ENCODE measurements at regions not wholly inside any gene's neighbourhood (a gene's known extent, or its start where the extent isn't known, plus 50 kb on each side); places are given as distances from the start of the nearest gene placed in this dataset.

DNA sequence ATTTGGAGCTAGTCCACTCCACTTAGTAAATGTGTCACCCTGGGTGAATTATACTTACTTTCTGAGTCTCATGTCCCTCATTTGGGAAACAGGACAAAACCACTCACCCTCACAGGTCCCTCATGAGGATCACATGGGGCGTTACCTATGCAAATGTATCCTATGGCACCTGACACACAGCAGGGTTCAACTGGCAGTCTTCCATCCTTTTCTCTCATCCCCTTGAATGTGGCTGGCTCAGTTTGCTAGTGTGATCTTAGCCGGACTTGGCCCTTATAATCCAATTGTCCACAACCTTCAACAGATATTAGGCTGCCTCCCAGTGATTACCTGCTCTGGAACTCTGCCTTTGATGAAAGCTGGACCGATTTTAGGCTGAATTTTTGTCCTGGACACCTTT, 308.8 kb downstream of the MAP2K6 start:
- DNase-seq, result no peak

DNA sequence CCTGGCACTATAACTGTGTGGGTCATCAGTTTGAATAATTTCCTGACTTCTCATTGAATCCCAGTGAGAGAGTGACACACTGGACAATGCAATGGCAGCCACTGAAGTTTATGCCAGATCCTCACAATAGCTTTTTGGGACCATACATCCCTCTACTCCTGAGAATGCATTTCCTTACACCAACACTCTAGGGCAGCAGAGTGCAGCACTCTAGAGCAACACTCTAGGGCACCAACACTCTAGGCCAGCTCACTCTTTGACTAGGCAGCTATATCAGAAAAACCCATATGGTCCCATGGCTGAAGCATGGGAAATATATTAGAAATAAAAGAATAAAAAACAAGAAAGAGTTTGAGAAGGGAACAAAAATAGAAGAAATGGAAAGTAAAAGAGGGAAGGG, 309.2 kb downstream of the MAP2K6 start:
- no peak for DNase-seq

DNA sequence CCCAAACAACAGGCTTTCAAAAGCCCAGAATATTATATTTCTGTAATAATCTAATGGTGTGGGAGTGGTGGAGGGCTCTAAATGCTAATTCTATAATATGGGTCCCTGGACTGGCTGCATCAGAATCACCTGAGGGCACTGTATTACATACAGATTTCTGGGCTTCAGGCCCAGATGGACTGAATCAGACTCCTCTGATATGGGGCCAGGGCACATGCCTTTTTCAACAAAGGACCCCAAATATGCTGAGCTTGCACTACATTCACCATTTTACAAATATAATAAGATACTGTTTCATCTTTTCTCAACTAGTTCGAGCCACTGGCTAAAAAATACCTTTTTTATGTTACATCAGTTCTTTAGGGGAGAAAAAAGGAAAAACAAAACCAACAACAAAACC, 309.7 kb downstream of the MAP2K6 start:
- DNase-seq, result no peak

DNA sequence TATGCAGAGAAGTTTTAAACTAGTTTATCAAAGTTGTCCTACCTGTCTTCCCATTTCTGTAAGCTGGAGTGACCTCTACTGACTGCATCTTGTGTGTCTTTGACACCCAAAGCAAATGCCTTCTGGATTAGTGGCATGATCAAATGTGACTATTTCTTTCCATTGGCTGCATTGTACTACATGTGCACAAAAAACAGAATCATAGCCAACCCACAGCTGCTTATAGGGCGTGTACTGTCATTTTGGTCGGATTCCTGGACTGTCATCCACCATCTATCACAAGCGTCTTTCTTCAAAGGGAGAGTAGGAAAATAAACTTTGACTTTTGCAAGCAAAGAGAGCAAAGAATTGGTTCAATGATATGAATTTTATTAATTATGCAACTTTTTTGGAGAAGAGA, 310.6 kb downstream of the MAP2K6 start:
- no peak for DNase-seq

DNA sequence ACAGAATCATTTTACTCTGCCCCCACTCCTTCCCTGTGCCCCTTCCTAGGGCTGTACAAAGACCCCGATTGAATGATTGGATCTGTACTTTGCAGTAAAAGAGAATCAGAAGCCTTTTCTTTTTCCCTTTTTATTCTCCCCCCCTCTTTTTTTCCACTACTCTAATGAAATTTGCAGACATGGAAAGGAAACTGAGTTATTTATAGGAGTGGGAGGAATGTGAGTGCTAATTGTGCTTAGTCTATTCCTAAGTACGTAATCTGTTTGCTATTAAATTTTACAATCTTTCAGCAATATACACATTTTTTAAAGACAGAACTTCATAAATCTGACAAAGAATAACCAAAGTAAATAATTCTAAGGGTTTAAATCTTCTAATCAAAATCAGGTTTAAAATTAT, 314.3 kb downstream of the MAP2K6 start:
- no peak for DNase-seq

DNA sequence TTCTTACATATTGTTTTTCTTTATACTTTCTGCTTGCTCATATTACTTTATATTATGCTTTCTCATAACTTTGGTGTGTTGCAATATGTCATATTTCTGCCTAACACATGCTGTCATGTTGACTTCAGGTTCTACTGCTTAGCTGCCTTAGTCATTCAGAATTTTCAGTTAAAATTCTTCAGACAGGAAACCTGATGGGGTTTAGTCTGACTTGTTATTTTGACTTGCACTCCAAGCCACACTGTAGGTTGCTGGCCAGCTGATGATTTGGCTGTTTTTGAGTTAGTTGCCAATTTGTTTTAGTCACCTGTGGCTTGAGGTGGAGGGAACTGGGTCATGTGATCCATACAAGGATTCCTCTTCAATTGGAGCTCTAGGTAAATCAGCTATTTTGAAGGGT, 315.4 kb downstream of the MAP2K6 start:
- DNase-seq, result no peak

DNA sequence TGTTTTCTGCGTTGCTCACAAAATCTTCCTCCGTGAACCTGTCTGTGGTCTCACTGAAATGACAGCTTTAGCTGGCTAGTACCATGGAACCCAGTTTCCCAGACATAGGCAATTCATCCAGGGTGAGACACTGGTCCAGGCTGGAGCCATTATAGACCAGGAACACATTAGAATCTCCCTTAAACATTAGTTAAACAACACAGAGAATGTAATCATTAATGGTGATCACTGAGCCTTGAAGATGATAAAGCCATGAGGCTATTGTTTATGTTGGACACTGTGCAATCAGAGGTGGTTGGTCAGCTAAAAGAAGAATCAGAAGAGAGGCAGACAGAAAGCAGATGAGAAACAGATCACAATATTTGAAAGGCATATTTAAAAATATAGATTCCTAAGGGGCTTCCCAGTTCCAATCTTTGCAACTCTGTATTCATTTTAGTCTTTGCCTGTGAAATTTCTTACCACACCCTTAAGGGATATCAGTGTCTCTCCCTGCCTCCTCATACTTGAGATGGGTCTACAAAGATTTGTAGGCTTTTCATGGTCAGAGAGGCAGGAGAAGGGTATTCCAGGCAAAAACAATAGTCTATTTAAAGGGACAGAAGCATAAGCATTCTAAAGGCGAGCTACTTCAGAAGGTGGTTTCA, 317.9 kb downstream of the MAP2K6 start:
- DNase-seq, result no peak

DNA sequence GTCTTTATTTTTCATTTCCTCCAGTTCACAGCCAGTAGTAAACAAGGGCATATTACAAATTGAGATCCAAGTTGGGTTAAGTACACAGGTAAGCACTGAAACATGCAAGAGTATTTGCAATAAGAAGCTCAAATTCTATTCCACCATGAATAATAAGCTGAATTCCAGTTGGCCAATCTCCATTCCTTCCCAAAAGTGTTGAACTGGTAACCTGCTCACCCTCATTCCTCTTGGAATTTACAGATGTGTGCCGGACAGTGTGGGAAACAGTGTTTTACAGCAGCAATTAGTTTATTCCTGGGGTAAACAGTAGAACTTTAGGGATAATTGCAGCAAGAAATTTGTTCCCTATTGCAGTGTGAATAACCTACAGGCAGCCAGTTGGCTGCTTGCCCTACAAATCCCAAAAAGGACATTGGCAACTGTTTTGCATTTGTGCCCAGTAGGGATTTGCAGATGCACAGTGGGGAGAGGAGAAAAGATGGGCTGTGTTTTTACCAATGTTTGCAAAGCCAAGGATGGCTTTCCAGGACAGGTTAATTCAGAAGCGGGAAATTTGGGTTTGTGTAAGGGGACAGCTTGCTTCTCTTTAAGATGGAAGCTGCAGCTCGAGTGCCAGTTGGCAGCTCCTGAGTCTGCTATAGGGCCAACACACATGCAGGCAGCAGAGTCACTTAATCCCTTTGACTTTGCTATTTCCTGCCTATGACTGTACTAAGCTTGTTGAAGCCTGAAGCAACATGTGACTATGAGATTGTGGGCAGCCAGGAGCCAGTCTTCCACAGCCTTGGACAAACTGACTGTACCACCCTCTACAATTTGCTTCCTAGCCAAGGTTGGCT, 318.9 kb downstream of the MAP2K6 start:
- DNase-seq, result no peak

DNA sequence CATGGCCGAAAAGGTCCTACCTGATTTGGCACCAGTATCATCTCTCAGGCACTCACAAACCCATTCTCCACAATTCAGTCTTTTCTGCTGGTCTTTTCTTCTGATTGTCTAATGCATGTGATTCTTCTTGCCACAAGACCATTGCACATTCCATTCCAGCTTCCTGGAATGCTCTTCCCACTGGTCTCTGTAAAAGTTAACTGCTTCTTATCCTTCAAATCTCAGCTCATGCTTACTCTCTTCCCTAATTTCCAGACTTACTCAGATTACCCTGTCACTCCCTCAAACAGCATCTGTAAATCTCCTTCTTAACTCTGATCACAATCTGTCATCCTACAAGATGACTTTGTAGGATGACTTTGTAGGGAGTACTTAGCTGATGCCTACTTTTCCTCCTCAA, 320.2 kb downstream of the MAP2K6 start:
- DNase-seq, result no peak

DNA sequence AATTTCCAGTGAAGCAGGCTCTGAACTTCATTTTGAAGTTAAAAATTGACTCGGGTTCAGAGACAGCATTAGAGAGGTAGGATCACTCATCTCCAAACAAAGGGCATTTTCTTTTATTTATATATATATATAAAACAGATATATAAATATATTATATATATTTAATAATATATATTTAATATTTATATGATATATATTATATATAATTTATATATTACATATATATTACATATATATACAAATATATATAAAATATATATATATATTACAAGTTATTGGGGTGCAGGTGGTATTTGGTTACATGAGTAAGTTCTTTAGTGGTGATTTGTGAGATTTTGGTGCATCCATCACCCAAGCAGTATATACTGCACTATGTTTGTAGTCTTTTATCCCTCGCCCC, 320.8 kb downstream of the MAP2K6 start:
- DNase-seq, result no peak

DNA sequence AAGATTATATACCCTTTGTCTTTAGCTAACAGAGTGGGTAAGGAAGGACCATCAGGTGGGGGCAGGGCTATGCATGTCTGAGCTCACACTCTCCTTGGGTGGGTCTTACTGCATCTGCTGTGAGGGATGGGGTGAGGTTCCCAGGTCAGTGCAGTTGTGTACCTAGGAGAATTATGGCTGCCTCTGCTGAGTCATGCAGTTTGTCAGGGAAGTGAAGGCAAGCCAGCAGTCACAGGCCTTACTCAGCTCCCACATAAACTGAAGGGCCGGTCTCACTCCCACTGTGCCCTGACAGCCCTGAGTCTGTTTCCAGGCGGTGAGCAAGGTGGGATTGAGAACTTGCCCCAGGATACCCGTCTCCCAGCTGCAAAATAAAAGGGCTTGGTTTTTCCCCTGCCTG, 328.6 kb downstream of the MAP2K6 start:
- DNase-seq, result no peak

DNA sequence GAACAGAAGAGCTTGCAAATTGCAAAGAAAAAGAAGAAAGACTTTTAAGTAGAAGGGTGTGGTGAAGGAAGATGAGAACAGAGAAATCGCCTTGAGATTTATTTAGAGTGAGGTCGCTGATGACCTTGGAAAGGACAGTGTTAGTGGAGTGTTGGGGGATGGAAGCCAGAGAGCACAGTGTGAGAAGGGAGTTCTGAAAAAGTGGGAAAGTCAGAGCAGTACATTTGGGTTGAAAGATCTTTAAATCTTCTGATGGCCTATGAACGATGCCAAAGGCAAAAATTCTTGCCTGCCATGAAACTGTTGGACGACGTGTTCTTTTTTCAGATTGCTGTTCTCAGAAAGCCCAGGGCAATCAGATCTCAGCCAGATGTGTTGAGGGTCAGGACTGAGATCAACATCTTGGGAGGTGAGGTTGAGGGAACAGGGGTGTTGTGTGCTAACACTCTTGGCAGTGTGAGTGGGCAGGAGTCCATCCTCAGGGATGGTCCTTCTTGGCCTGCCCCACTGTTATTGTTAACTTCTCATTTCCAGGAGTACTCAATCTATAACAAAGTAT, 330.1 kb downstream of the MAP2K6 start:
- DNase-seq, result no peak

DNA sequence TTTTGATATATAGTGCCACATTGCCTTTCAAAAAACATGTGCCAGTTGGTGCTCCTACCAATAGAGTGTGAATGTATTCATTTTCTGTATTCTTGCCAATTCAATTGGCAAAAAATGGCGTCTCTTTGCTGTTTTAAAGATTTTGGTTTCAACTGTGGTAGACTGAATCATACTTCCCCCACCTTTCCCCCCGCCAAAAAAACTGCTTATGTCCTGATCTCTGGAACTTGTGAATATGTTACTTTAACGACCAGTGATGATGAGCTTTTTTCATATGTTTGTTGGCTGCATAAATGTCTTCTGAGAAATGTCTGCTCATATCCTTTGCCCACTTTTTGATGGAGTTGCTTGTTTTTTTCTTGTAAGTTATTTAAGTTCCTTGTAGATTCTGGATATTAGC, 325.1 kb upstream of the KCNJ16 start:
- no peak for DNase-seq

DNA sequence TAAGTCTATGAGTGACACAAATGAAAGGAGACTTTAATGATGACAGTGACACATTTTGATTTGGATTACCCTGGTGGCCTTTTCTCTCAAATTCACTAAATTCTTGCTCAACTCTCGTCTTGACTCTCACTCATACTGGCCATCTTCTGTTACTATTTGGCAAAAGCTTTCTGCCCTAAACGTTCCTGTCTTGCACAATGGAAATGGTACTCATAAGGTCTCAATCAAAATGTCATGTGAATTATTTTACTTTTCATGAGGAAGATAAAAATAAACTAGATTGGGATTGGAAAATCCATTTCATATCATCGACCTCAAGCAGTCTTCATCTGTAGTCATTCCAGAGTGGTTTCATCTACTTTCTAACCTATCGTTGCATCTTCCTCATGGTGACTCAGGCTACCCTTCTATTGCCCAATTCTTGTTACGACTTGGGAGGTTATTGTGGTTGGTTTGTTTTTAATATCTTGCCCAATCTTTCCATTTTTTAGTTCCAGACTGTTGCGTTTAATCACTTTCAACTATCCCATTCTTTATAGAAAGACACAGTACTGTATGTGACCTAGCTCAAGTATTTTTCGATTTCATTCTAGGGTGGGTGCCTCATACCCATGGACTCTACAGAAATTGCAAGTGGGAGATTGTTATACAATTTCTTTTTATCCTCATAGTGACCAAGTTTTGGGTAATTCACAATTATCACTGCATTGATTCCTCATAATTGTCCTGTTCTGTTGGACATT, 317.2 kb upstream of the KCNJ16 start:
- DNase-seq, result no peak

DNA sequence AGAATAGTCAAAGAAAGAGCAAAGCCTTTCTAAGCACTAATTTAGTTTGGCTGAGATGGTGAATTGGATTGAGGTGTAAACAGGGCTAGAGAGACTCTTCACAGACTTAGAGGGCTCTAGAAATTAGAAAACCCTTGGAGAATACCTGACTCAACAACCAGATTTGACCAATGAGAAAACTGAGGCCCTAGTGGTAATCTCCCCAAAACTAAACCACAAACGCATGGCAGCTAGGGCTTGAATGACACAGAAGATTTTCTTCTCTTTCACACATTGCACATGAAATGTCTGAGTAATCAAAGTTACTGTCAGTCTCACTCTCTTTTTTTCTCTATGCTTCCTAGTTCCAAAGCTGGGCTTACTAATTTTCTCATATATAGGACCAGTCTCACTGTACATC, 314.5 kb upstream of the KCNJ16 start:
- no peak for DNase-seq

DNA sequence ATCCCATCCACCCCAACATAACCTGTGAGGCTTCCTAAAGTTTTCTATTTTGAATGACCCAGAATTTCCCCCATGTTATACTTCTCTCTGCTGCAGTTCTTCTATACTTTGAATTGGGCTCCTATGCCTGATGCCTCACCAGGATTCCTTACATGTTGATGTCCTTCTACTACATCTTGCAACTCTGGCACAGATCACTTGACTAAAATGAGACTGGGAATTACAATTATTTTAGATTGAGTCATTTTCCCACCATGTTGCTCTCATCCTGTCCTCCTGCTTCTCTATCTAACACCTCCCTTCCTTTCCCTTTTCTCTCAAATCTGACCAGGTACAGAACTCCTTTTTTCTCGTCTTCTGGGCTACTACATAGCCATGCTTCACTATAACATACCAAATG, 314.0 kb upstream of the KCNJ16 start:
- DNase-seq, result no peak

DNA sequence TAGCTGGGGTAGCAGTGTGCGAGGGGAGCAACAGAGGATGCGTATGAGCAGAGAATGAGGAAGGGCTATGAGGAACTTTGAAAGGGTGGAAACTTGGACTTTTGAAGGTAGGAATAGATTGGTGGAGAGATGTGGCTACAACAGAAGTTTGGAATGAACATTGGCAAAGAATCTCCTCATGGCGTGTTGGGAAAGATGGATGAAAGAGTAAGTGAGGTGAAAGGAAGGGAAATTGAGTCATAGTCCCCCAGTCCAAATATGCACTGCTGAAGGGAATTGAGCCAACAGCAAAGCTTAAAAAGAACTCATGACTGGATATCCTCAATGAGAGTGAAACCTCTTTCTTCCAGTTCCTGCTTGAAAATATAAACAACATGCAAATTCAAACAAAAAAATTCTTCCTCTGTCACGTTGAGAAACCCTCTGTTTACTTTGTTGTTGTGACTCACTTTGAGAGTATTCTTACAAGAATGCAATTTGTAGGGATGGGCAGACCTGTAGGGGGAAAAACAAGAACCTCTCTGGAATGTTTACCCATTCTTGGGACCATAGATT, 313.2 kb upstream of the KCNJ16 start:
- DNase-seq, result no peak

DNA sequence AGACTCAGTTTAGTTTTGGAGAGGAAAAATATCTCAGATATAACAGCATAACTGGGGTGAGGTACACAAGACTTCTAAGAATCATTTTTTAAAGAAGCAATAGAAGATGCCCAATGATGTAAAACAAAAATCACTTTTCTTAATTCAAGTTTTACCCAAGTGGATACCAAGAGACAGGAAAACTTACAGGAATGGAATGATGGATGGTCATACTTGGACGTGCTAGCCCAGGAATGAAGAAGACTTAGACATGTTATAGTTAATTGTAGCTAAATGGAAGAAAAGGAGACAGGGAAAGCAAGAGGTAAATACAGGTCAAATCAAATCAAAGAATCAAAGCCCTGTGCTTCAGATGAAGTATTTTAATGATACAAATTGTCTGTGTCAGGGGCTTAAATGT, 312.7 kb upstream of the KCNJ16 start:
- no peak for DNase-seq

DNA sequence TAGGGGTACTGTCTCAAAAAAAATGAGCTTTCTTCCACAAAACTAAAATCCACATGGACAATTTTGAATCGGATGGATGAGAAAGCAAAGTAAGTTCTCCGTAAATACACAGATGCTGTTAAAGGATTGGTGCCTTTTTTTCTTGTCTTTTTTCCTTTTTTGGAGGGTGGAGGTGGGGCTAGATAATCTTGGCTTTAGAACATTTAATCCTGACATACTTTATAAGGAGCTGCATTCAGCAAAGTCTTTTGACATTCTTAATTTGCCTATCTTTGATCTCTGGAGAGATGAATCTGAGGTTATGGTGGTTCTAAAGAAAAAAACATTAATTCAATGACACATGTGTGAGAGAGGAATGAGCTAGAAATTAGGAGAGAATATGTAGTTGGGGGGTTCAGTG, 312.3 kb upstream of the KCNJ16 start:
- no peak for DNase-seq

DNA sequence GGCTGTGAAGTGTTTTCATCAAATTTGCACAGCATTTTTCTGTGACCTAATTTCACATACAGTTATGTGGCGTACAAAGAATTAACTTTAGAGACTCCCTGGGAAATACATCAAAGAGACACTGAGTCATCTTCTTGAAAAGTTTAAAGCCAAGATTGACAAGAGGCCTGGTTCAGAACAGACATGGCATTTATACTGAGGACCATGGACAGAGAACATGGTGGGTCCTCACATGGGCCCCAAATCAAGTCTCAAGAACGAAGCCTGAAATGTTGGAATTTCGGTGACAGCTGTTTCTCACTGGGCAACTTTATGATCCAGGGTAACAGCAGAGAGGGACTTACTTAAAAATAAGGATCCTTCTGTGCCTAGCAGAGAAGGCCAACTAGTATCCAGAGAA, 311.5 kb upstream of the KCNJ16 start:
- no peak for DNase-seq

DNA sequence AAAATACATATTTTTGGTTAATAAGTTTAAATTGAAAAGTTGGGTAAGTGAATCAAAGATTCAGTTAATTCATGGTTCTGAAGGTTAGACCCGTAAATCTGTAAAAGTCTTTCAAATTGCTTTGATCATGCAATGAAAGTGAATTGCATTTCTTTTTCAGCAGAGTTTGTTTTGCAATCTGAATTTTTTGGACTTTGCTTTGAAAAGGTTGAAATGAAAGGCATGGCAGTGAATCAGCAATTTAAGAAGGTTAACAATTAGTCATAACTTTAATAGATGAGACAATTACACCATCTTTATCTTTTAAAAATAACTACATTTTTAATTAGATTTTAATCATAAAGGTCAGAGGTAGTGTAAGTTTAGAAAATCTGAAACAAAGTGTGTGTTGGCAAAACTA, 310.9 kb upstream of the KCNJ16 start:
- DNase-seq, result no peak

DNA sequence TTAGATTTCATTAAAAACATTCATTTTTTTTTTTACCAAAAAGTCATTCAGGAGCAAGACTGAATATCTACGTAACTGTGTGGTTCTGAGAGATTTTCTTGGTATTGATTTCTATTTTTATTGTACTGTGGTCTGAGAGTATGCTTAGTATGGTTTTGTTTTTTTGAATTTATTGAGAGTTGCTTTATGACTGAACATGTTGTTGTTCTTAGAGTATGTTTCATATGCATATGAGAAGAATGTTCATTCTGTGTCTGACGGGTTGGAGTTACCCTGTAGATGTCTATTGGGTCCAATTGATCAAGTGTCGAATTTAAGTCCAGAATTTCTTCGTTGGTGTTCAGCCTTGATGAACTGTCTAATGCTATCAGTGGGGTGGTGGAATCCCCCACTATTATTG, 306.0 kb upstream of the KCNJ16 start:
- no peak for DNase-seq

DNA sequence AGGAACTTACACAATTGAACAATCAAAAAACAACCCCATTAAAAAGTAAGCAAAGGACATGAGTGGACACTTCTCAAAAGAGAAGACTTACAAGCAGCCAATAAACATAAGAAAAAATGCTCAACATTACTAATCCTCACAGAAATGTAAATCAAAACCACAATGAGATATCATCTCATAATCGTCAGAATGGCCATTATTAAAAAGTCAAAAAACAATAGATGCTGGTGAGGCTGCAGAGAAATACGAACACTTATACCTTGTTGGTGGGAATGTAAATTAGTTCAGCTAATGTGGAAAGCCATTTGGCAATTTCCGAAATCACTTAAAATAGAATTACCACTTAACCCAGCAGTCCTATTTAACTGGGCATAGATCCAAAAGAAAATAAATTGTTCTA, 301.9 kb upstream of the KCNJ16 start:
- no peak for DNase-seq
